Right lobe of liver (tissue), 6 donors: ENCODE measurements at regions not wholly inside any gene's neighbourhood (a gene's known extent, or its start where the extent isn't known, plus 50 kb on each side); places are given as distances from the start of the nearest gene placed in this dataset.

ENCODE experiments used
- ATAC-seq, 4 donors: fragments of 200-7000 bp; cut with Tn5 transposase; one replicate each; pipeline ENCODE4 v1.9.1; 2020; ENCODE audit warnings: mild to moderate bottlenecking in 4 of 4, moderate library complexity in 4 of 4
- DNase-seq, 3 donors: peaks; one replicate each; pipeline ENCODE4 v3.0.0-alpha.2; 2020
- H3K27ac ChIP-seq, 3 donors: fragments of 200-600 bp; one replicate each; pipeline ENCODE4 v1.8.0; 2022
- H3K27me3 ChIP-seq, 2 donors: fragments of 200-600 bp; one replicate each; pipeline ENCODE4 v1.8.0; 2022
- H3K36me3 ChIP-seq, 4 donors: fragments of 200-600 bp; sonication (generic) in 1 of 4; one replicate each; pipeline versions ENCODE4 v1.5.1 to v1.8.0; 2017 to 2022; ENCODE audit warnings: control low read depth in 1 of 4
- H3K4me1 ChIP-seq, 4 donors: fragments of 200-600 bp; sonication (generic) in 1 of 4; one replicate each; pipeline versions ENCODE4 v1.5.1 to v1.8.0; 2017 to 2022; ENCODE audit warnings: control low read depth in 1 of 4
- H3K4me3 ChIP-seq, 3 donors: fragments of 200-600 bp; one replicate each; pipeline ENCODE4 v1.8.0; 2022
- H3K9me3 ChIP-seq, 4 donors: fragments of 200-600 bp; sonication (generic) in 1 of 4; one replicate each; pipeline versions ENCODE4 v1.5.1 to v1.8.0; 2017 to 2022; ENCODE audit warnings: control low read depth in 1 of 4
- CTCF ChIP-seq, 4 donors: fragments of 200-600 bp in 3 of 4; fragments of 450-650 bp in 1 of 4; IDR thresholded peaks; one replicate each; pipeline versions ENCODE4 v1.5.1 to v1.8.0; 2016 to 2022; ENCODE audit warnings: antibody characterized with exemption in 4 of 4, mild to moderate bottlenecking in 2 of 4
- POLR2A ChIP-seq: fragments of 450-650 bp; IDR thresholded peaks from one replicate; pipeline ENCODE4 v1.6.1; 2017; ENCODE audit warnings: antibody characterized with exemption, mild to moderate bottlenecking
- WGBS: methylation state at CpG from one replicate; pipeline ENCODE4 v1.1.6; 2018; ENCODE audit warnings: low coverage, low lambda C conversion rate; ENCODE audit not compliant: insufficient coverage; ENCODE audit errors: missing lambda C conversion rate; 5-methylcytosine and 5-hydroxymethylcytosine counted together
- intact Hi-C, 2 donors: fragments of 100-400 bp; cut with DNase I; formaldehyde crosslinking; loops; one replicate each; pipeline versions ENCODE4 v1.11.2 to v1.14.1; 2022
- donor health status: DM: no; HTN: yes; CAD: no.
- donor health status: DM: no; HTN: no; CAD: no.
- donor health status: DM: no; HTN: no; CAD: no.
- donor health status: DM: no; HTN: yes; CAD: no.
- donor health status: DM: no; HTN: yes; CAD: no.

DNA sequence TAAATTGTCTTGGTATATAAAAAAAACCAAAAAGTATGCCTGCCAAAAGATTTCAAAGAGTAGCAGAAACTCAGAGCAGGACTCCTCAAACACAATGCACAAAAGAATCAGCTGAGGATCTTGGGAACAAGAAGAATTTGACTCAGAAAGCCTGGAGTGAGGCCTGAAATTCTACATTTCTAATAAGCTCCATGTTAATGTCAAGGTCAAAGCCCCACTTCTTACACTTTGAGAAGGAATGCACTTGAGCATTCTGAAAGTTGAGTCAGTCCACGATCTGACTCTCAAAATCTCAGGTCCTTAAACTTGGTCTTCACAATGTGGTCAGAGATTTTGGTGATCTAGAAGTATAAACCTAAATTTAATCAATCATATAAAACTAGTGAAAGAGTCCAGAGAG, 910.0 kb upstream of the GBE1 start:
- no peaks in the 10 kb centered on the region for H3K36me3 ChIP-seq
- no peaks in the 10 kb centered on the region for H3K27me3 ChIP-seq
- no peak for DNase-seq
- no peak for TF ChIP-seq CTCF (IDR thresholded peaks at IDR 0.05)
- no peak for TF ChIP-seq POLR2A
- no peak overlapping the region for H3K27ac ChIP-seq
- no peaks in the 10 kb centered on the region for H3K4me1 ChIP-seq
- 17% methylated on average over 1 of the region's 1 CpG for WGBS
- no peaks in the 10 kb centered on the region for H3K9me3 ChIP-seq
- ATAC-seq: no peak
- H3K4me3 ChIP-seq: no peak overlapping the region
- intact Hi-C loops: no loop called here

GRCh38 chr3:82654708-82655107, 893.3 kb upstream of the GBE1 start:
- intact Hi-C loops: no loop called here
- WGBS: 70% methylated on average over 3 of the region's 3 CpGs
- H3K27me3 ChIP-seq: no peaks in the 10 kb centered on the region
- DNase-seq (no peak), ATAC-seq (no peak)
- H3K4me1 ChIP-seq: no peaks in the 10 kb centered on the region
- no peak overlapping the region for H3K27ac ChIP-seq
- H3K9me3 ChIP-seq: no peaks in the 10 kb centered on the region
- H3K36me3 ChIP-seq: no peaks in the 10 kb centered on the region
- TF ChIP-seq CTCF (IDR thresholded peaks at IDR 0.05): no peak
- TF ChIP-seq POLR2A: no peak
- no peak overlapping the region for H3K4me3 ChIP-seq

- no peak overlapping the region for H3K4me3 ChIP-seq
- TF ChIP-seq CTCF (IDR thresholded peaks at IDR 0.05): peak in 1 of 4 donors; percentile 15
- TF ChIP-seq POLR2A: no peak
- no peak overlapping the region for H3K27ac ChIP-seq
- no peaks in the 10 kb centered on the region for H3K9me3 ChIP-seq
- no peak for DNase-seq
- H3K4me1 ChIP-seq: no peaks in the 10 kb centered on the region
- ATAC-seq: peak; percentile 44 to 65 (median 54)
- no peaks in the 10 kb centered on the region for H3K36me3 ChIP-seq
- intact Hi-C loops: no loop called here
- H3K27me3 ChIP-seq: no peaks in the 10 kb centered on the region
These were observed 882.5 kb upstream of the GBE1 start for GRCh38 chr3:82643948-82644347.

DNA sequence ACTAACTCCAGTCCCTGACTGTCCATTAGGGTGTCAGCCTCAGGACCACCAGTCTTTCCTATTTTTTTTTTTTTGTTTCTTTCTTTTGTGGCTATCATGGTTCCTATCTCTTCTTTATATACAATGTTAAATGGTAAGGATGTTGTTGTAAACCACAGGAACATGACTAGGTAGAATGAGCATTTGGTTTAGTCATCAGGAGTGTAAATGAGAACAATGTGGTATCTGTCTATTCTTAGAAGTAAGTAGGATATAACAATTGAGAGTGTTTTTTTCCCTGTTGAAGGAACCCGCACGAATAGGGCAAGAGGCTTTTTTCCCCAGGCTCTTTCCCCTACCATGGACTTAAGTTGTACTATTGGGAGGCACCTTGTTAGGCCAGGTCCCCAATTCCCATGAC, 880.3 kb upstream of the GBE1 start:
- Histone ChIP-seq H3K27ac (no peak overlapping the region), H3K4me1 (no peaks in the 10 kb centered on the region), H3K36me3 (no peaks in the 10 kb centered on the region), H3K27me3 (no peaks in the 10 kb centered on the region), H3K9me3 (no peaks in the 10 kb centered on the region), H3K4me3 (no peak overlapping the region)
- 78% methylated on average over 2 of the region's 2 CpGs for WGBS
- no peak for DNase-seq
- ATAC-seq: no peak
- TF ChIP-seq POLR2A (no peak), CTCF (IDR thresholded peaks at IDR 0.05) (no peak)
- intact Hi-C loops: no loop called here

GRCh38 chr3:82640254-82640653, 878.8 kb upstream of the GBE1 start:
- TF ChIP-seq CTCF (IDR thresholded peaks at IDR 0.05): no peak
- no peak for TF ChIP-seq POLR2A
- intact Hi-C loops: no loop called here
- Histone ChIP-seq H3K36me3 (no peaks in the 10 kb centered on the region), H3K4me1 (no peaks in the 10 kb centered on the region), H3K27me3 (no peaks in the 10 kb centered on the region), H3K4me3 (no peak overlapping the region), H3K9me3 (no peaks in the 10 kb centered on the region), H3K27ac (no peak overlapping the region)
- DNase-seq: no peak
- 68% methylated on average over 2 of the region's 3 CpGs for WGBS
- peak in 1 of 4 donors; percentile 19 for ATAC-seq
